NCI-H2196 (cell line): ENCODE measurements at regions not wholly inside any gene's neighbourhood (a gene's known extent, or its start where the extent isn't known, plus 50 kb on each side); places are given as distances from the start of the nearest gene placed in this dataset.
"Not testable (repeated sequence)": the region's sequence is repeated elsewhere in the genome, so short reads cannot be mapped to it uniquely, and the experiment has no call there.

Experiments used
- DNase-seq: peaks from one replicate; lab custom pipeline; 2025; ENCODE audit not compliant: unreplicated experiment; lab: John Stamatoyannopoulos, UW

DNA sequence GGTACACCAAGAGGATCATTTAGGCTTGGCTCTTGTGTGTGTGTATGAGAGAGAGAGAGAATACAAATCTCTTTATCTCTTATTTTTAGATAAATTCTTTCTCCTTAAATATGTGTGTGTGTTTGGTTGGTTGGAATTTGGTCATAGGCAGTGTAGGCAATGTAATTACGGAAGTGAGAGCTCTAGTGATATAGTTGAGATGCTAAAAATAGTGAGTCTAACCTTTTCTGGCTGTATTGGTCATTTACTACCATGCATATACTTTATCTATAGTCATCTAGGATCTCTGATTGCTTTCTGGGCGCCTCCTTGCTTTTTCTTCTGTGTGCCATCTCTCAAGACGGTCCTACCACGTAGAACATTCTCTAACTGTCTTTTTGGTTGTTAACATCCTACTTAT, 250.2 kb downstream of the NUF2 start:
- no peak for DNase-seq

- DNase-seq: no peak
Observed at GRCh38 chr1:163574119-163574518, 252.4 kb downstream of the NUF2 start.

DNA sequence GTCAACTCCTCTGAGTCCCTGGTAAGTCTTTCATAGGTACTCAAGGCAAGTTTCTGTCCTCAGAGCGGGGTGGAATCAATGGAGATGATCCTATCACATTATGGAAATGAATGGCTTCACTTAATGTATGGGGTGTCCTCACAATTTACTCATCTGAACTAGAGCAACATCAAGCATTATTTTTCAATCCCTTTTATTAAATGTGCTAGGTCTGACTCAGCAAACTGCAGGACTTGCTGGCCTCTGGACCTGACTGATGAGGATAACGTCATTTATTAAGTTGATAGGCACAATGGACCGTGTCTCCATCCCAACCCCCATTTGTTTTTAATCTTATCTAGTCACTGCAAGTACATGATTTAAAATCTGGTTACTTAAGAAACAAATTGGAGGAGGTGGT, 259.2 kb downstream of the NUF2 start:
- DNase-seq: no peak

GRCh38 chr1:163583661-163584181, 262.0 kb downstream of the NUF2 start:
- no peak for DNase-seq

GRCh38 chr1:163585796-163586195, 264.0 kb downstream of the NUF2 start:
- no peak for DNase-seq

DNA sequence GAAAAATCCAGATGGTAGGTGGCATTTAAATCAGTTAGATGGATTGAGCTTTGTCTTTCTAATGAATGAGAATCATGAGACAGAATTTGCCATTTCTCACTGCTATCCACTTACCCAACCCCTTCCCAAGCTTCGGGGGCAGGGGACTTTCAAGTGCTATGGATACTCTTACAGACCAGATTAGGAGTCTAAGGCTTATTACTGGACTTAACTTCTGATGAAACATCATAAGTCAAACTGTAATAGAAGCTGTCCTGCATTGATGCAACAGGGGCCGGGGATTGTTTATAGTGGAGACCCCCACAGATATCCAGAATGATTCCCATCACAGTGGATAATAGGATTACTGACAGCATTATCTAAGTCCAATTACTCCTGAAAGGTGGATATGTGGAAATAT, 267.0 kb downstream of the NUF2 start:
- no peak for DNase-seq

DNA sequence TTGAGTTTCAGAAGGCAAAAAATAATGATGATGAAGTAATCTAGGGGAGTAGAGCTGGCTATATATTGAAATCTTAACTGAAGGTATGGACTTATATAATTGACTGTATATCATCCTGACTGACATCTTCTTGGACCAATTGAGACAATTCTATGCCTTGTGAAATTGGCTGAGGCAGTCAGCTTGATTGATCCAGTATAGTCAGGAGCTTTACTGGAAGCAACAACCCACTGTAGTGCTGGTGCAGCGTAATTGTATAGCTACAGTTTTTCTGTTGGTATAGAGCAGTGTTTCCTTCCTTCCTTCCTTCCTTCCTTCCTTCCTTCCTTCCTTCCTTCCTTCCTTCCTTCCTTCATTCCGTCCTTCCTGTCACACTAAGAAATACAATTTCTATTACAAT, 268.0 kb downstream of the NUF2 start:
- no peak for DNase-seq

DNA sequence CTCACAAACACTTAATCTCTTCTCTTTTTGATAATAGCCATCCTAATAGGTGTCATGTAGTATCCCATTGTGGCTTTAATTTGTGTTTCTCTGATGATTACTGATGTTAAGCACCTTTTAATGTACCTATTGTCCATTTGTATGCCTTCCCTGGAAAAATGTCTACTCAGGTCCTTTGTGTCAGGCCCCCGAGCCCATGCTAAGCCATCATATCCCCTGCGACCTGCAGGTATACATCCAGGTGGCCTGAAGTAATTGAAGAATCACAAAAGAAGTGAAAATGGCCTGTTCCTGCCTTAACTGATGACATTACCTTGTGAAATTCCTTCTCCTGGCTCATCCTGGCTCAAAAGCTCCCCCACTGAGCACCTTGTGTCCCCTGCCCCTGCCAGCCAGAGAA, 269.4 kb downstream of the NUF2 start:
- DNase-seq: not testable (repeated sequence)

DNA sequence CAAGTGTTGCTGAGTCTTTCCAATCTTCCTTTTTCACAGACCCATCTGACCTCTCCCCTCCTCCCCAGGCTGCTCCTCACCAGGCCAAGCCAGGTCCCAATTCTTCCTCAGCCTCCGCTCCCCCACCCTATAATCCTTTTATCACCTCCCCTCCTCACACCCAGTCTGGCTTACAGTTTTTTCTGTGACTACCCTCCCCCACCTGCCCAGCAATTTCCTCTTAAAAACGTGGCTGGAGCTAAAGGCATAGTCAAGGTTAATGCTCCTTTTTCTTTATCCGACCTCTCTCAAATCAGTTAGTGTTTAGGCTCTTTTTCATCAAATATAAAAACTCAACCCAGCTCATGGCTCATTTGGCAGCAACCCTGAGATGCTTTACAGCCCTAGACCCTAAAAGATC, 270.9 kb downstream of the NUF2 start:
- not testable (repeated sequence) for DNase-seq

DNA sequence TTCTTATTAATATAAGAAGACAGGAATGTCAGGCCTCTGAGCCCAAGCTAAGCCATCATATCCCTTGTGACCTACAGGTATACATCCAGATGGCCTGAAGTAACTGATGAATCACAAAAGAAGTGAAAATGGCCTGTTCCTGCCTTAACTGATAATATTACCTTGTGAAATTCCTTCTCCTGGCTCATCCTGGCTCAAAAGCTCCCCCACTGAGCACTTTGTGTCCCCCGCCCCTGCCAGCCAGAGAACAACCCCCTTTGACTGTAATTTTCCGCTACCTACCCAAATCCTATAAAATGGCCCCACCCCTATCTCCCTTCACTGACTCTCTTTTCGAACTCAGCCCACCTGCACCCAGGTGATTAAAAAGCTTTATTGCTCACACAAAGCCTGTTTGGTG, 274.4 kb downstream of the NUF2 start:
- not testable (repeated sequence) for DNase-seq

DNA sequence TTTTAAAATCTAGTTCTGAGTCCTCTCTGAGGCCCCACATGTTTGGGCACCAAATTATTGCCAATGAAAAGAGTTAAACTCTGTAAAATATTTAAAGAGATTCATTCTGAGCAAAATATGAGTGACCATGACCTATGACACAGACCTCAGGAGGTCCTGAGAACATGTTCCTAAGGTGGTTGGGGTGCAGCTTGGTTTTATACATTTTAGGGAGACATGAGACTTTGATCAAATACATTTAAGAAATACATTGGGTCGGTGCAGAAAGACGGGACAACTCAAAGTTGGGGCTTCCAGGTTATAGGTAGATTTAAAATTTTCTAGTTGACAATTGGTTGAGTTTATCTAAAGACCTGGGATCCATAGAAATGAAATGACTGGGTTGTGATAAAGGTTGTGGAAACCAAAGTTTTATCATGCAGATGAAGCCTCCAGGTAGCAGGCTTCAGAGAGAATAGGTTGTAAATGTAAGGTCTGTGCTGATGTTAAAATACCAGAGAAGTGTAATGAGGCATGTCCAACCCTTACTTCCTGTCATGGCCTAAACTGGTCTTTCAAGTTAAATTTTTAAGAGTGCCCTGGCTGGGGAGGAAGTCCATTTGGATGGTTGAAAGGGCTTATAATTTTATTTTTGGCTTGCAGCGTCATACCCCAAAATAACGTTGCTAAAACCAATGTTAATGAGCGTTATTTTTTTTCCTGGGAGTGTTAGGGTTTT, 274.9 kb downstream of the NUF2 start:
- no peak for DNase-seq

DNA sequence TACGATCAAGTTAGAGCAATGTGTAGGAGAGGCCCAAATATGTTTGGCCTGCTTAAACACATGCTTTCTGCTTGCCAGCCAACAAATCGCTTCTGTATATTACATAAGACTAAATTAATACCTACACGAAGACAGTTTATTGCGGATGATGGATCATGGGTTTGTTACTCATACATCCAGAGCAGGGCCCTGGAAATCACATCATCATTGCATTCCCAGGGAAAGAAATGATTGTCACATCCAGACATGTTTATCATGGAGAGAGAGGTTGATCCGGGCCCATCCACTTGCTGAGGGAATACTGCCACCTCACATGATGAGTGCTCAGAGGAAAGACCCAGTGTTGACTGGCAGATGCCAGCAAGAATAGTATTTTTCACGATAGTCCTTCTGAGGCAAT, 282.6 kb downstream of the NUF2 start:
- no peak for DNase-seq

GRCh38 chr1:163604896-163605295, 283.1 kb downstream of the NUF2 start:
- no peak for DNase-seq

GRCh38 chr1:163608979-163609378, 287.2 kb downstream of the NUF2 start:
- no peak for DNase-seq

DNA sequence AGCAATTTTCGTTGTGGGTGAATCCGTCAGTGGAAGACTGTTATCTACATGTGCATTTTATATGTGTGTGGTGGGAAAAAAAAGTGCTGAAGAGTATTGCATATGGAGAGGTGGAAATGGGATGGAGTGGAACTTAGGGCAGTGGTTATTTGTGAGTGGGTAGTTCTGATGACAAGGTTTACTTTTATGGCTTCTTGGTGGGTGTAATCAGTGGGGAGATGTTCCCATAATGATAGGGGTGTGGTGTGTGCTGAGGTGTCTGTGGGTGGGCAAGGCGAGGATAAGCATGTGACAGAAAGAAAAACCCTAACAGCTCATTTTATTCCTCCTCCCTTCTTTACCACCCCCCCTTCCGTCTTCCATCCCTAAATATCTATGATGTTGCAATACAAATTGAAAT, 288.1 kb downstream of the NUF2 start:
- no peak for DNase-seq

GRCh38 chr1:163610486-163610885, 288.7 kb downstream of the NUF2 start:
- DNase-seq: no peak

GRCh38 chr1:163614361-163614760, 292.6 kb downstream of the NUF2 start:
- DNase-seq: no peak

- no peak for DNase-seq
Observed at GRCh38 chr1:163628034-163628773, 306.4 kb downstream of the NUF2 start.

DNA sequence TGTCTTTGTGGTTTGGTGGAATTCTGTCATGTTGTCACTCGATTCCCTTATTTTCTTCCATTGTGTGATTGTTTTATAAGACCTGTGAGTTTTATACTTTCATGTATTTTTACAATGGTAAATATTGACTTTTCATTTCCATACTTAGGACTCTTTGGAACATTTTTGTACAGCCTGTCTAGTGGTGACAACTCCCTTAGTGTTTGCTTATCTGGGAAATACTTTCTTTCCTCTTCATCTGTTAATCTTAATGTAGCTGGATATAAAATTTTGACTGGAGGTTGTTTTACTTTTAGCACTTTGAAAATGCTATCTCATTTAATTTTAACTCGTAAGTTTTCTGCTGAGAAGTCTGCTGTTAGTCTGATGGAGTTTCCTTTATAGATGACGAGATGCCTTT, 310.5 kb downstream of the NUF2 start:
- no peak for DNase-seq

DNA sequence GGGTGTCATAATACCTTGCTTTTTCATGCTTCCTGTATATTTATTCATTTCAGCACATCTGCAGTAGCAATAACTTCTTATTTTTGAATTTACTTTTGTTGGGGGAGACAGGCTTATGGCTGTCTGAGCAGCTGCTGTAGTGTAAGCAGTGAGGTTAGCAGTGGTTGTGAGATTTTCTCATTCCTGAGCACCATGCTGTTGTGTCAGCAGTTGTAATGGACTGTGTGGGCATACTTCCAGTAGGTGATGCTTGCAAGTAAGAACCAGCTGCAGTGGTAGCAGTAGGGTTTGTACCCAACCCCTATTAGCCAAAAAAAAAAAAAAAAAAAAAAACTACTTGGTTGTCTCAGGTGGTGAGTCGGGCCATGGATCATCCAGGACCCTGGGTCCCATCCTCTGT, 311.6 kb downstream of the NUF2 start:
- no peak for DNase-seq

DNA sequence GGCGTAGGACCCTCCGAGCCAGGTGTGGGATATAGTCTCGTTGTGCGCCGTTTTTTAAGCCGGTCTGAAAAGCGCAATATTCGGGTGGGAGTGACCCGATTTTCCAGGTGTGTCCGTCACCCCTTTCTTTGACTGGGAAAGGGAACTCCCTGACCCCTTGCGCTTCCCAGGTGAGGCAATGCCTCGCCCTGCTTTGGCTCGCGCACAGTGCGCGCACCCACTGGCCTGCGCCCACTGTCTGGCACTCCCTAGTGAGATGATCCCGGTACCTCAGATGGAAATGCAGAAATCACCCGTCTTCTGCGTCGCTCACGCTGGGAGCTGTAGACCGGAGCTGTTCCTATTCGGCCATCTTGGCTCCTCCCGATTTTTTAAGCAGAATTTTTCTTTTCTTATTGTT, 323.9 kb downstream of the NUF2 start:
- DNase-seq: not testable (repeated sequence)

GRCh38 chr1:163650624-163651023, 328.9 kb downstream of the NUF2 start:
- no peak for DNase-seq
